ENCODE measurements at regions not wholly inside any gene's neighbourhood (a gene's known extent, or its start where the extent isn't known, plus 50 kb on each side); places are given as distances from the start of the nearest gene placed in this dataset.
"Not testable (repeated sequence)": the region's sequence is repeated elsewhere in the genome, so short reads cannot be mapped to it uniquely, and the experiment has no call there.

DNA sequence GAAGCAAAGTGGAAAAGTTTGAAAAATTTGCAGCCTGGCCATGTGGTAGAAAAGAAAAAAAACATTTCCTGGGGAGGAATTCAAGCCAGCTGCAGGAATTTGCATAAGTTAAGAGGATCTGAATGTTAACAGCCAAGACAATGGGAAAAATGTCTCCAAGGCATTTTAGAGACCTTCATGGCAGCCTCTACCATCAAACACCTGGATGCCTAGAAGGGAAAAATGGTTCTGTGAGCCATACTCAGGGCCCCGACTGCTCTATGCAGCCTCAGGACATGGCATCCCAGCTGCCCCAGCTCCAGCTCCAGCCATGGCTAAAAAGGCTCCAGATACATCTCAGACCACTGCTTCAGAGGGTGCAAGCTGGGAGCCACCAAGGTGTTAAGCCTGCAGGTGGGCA lies 149.1 kb upstream of the SOX6 start (continued):
- TF ChIP-seq, protein P1, sequence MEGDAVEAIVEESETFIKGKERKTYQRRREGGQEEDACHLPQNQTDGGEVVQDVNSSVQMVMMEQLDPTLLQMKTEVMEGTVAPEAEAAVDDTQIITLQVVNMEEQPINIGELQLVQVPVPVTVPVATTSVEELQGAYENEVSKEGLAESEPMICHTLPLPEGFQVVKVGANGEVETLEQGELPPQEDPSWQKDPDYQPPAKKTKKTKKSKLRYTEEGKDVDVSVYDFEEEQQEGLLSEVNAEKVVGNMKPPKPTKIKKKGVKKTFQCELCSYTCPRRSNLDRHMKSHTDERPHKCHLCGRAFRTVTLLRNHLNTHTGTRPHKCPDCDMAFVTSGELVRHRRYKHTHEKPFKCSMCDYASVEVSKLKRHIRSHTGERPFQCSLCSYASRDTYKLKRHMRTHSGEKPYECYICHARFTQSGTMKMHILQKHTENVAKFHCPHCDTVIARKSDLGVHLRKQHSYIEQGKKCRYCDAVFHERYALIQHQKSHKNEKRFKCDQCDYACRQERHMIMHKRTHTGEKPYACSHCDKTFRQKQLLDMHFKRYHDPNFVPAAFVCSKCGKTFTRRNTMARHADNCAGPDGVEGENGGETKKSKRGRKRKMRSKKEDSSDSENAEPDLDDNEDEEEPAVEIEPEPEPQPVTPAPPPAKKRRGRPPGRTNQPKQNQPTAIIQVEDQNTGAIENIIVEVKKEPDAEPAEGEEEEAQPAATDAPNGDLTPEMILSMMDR (IDR thresholded peaks at IDR 0.05 in 2 of 3, conservative IDR thresholded peaks at IDR 0.05 in 1 of 3; ENCODE audit: borderline replicate concordance in 1 of 3, insufficient read depth in 1 of 3, low read depth in 2 of 3, low read length in 2 of 3): no peak
- no peak for TF ChIP-seq EGR1 (IDR thresholded peaks at IDR 0.05; ENCODE audit: low read depth)
- TF ChIP-seq, protein P2, sequence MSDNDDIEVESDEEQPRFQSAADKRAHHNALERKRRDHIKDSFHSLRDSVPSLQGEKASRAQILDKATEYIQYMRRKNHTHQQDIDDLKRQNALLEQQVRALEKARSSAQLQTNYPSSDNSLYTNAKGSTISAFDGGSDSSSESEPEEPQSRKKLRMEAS (IDR thresholded peaks at IDR 0.05): no peak

DNA sequence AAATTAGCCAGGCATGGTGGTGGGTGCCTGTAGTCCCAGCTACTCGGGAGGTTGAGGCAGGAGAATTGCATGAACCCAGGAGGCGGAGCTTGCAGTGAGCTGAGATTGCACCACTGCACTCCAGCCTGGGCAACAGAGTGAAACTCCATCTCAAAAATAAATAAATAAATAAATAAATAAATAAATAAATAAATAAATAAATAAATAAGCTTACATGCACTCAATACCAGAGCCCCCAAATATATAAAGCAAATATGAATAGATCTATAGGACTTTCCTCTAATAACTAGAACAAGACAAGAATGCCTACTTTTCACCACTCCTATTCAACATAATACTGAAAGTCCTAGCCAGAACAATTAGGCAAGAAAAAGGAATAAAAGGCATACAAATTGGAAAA lies 147.5 kb upstream of the SOX6 start:
- H3K79me2 ChIP-seq (ENCODE audit: insufficient read depth, low read length); H3K9ac ChIP-seq (ENCODE audit: low read length); H4K20me1 ChIP-seq (ENCODE audit: insufficient read depth); H3K9me2 ChIP-seq (ENCODE audit: insufficient read depth); H3K9me3 ChIP-seq (ENCODE audit: control insufficient read depth in 1 of 2, insufficient read depth in 1 of 2, low read depth in 1 of 2, low read length in 2 of 2); POLR2A ChIA-PET; H3K4me3 ChIP-seq (replicated peaks in 1 of 2; ENCODE audit: low read depth in 1 of 2, low read length in 2 of 2); DNase-seq (ENCODE audit: low read depth, low spot score); H3K4me2 ChIP-seq (ENCODE audit: low read length); BruUV-seq (replicated peaks); H3K36me3 ChIP-seq (ENCODE audit: control insufficient read depth in 1 of 2, insufficient read depth in 2 of 2, low read length in 2 of 2); H3K27ac ChIP-seq (ENCODE audit: low read depth, low read length); H2AFZ ChIP-seq (ENCODE audit: low read depth, low read length, poor library complexity, severe bottlenecking); H3K4me1 ChIP-seq (ENCODE audit: control insufficient read depth in 1 of 2, insufficient read depth in 2 of 2, low read length in 2 of 2); intact Hi-C loops (cut with micrococcal nuclease); ATAC-seq; CTCF ChIA-PET; H3K27me3 ChIP-seq (ENCODE audit: insufficient read depth, low read length); RAD21 ChIA-PET (ENCODE audit: low non-redundant PET in 1 of 2, low total read pairs in 2 of 2, uncharacterized antibody in 2 of 2, unreplicated experiment in 2 of 2): not testable (repeated sequence)

DNA sequence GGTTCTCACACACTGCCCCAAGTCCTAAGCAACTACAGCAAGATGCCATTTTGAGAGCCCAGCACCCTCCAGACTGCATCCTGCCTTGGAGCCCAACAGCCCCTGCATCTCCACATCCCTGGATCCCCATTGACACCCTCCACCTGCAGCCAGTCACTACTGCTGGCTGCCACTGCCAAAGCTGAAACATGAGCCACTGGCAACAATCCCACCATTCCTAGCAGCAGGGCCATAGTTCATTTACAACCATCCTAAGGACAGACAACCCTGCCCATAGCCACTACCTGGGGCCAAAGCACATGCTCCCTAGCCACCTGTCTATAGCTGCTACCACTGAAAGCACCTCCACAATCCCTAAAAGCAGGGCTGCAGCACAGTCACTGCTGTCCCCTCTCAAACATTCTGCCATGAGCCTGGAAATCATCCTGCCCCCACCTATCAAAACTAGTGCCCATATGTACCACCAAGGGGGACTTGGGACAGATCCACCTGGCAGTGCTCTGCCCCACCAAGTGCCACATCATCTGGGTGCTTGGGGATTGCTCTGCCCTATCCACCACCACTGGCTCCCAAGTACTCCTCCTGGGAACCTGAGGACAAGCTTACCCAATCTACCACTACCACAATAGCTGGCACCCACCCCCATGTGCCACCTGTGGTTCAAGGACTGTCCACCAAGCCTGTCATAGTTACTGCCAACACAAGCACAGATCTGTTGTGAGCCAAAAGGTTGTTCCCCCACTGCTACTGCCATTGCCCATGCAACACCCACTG lies 138.8 kb upstream of the SOX6 start:
- DNase-seq (ENCODE audit: low read depth, low spot score) (no peak), ATAC-seq (no peak)
- Histone ChIP-seq H3K27ac (ENCODE audit: low read depth, low read length) (no peak overlapping the region), H2AFZ (ENCODE audit: low read depth, low read length, poor library complexity, severe bottlenecking) (no peak overlapping the region), H4K20me1 (ENCODE audit: insufficient read depth) (no peaks in the 10 kb centered on the region; the same call in 1 of the 2 replicates), H3K4me3 (replicated peaks in 1 of 2; ENCODE audit: low read depth in 1 of 2, low read length in 2 of 2) (no peak overlapping the region), H3K79me2 (ENCODE audit: insufficient read depth, low read length) (no peaks in the 10 kb centered on the region), H3K4me2 (ENCODE audit: low read length) (no peak overlapping the region), H3K9me2 (ENCODE audit: insufficient read depth) (no peaks in the 10 kb centered on the region), H3K9ac (ENCODE audit: low read length) (no peak overlapping the region), H3K36me3 (ENCODE audit: control insufficient read depth in 1 of 2, insufficient read depth in 2 of 2, low read length in 2 of 2) (no peaks in the 10 kb centered on the region), H3K27me3 (ENCODE audit: insufficient read depth, low read length) (peaks cover 11% of the 10 kb centered on the region; the same call in 1 of the 2 replicates), H3K4me1 (ENCODE audit: control insufficient read depth in 1 of 2, insufficient read depth in 2 of 2, low read length in 2 of 2) (no peaks in the 10 kb centered on the region), H3K9me3 (ENCODE audit: control insufficient read depth in 1 of 2, insufficient read depth in 1 of 2, low read depth in 1 of 2, low read length in 2 of 2) (no peaks in the 10 kb centered on the region)
- intact Hi-C loops (cut with micrococcal nuclease): no loop called here
- POLR2A ChIA-PET: no interaction called here
- RAD21 ChIA-PET (ENCODE audit: low non-redundant PET in 1 of 2, low total read pairs in 2 of 2, uncharacterized antibody in 2 of 2, unreplicated experiment in 2 of 2): no interaction called here
- no peak for TF ChIP-seq SIN3A (IDR thresholded peaks at IDR 0.05; ENCODE audit: low read depth)
- TF ChIP-seq YY1 (IDR thresholded peaks at IDR 0.05; ENCODE audit: extremely low read depth, insufficient replicate concordance, low read depth, low read length): no peak
- TF ChIP-seq CBX3 (IDR thresholded peaks at IDR 0.05; ENCODE audit: low read depth): no peak
- no peak for TF ChIP-seq EZH2phosphoT487 (IDR thresholded peaks at IDR 0.05; ENCODE audit: borderline replicate concordance)
- CTCF ChIA-PET: no interaction called here
- no TSS peak for BruUV-seq (replicated peaks)

All from HCT116 (cell line).